ENCODE measurements at regions not wholly inside any gene's neighbourhood (a gene's known extent, or its start where the extent isn't known, plus 50 kb on each side); places are given as distances from the start of the nearest gene placed in this dataset.

DNA sequence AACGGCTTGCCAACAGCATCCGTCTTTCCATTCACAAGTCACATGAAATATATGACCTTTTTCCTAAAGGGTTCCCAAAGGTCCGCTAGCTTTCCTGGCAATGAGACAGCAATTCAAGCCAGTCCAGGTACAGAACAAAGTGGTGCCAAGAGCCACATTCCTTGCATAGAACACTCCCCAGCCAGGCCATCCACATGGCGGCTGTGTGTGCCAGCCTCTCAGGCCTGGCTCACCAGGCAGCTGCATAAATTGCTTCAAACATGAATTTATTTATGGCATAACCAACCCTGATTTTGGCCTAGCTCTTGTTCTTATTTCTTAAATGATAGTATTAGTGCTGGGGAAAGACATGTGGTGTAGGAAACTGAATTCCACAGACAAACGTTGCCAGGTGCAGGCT lies 63.7 kb upstream of the CREB5 start:
- Histone ChIP-seq H3K4me1 (no peaks in the 10 kb centered on the region), H3K4me2 (no peak overlapping the region), H3K9me3 (replicated peaks in 1 of 11) (peaks cover 0 to 4% (median 0%) of the 10 kb centered on the region in 11 experiments; a peak in 1 of 22 replicates), H3K9ac (no peak overlapping the region), H4K20me1 (no peaks in the 10 kb centered on the region), H3K27ac (no peak overlapping the region), H3K36me3 (no peaks in the 10 kb centered on the region), H3K27me3 (no peaks in the 10 kb centered on the region), H3K4me3 (no peak overlapping the region)
- no peak for TF ChIP-seq Cebpa-rat (IDR thresholded peaks at IDR 0.05)

DNA sequence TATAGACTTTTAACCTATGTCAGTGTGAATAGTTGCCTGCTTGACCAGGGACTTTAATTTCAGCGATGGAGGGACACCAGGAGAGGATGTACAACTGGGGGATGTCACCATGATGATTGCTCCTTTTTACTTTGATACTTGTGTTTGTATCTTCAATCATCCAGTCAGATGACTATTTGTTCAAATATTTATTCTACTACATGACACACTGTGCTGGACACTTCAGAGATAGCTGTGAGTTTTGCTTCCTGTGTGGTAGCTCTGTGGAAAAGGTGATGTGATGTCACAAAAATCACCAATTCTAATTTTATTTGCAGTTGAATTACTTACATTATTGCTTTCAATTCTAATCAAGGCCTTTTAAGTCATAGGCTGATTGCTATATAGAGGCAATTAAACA lies 62.7 kb upstream of the CREB5 start:
- H4K20me1 ChIP-seq = no peaks in the 10 kb centered on the region
- peaks cover 0 to 4% (median 0%) of the 10 kb centered on the region in 11 experiments; a peak in 1 of 22 replicates for H3K9me3 ChIP-seq (replicated peaks in 1 of 11)
- TF ChIP-seq Cebpa-rat (IDR thresholded peaks at IDR 0.05) = no peak
- no peaks in the 10 kb centered on the region for H3K4me1 ChIP-seq
- H3K27ac ChIP-seq = no peak overlapping the region
- no peak overlapping the region for H3K4me3 ChIP-seq
- no peak overlapping the region for H3K4me2 ChIP-seq
- no peaks in the 10 kb centered on the region for H3K27me3 ChIP-seq
- no peak overlapping the region for H3K9ac ChIP-seq
- H3K36me3 ChIP-seq = no peaks in the 10 kb centered on the region

GRCh38 chr7:28350662-28351061 lies 61.7 kb upstream of the CREB5 start:
- TF ChIP-seq Cebpa-rat (IDR thresholded peaks at IDR 0.05) = no peak
- H3K36me3 ChIP-seq = no peaks in the 10 kb centered on the region
- H3K9ac ChIP-seq = no peak overlapping the region
- H3K4me3 ChIP-seq = no peak overlapping the region
- no peaks in the 10 kb centered on the region for H3K4me1 ChIP-seq
- H3K9me3 ChIP-seq (replicated peaks in 1 of 11) = peaks cover 0 to 2% (median 0%) of the 10 kb centered on the region in 11 experiments; a peak in 1 of 22 replicates
- no peak overlapping the region for H3K27ac ChIP-seq
- H4K20me1 ChIP-seq = no peaks in the 10 kb centered on the region
- no peaks in the 10 kb centered on the region for H3K27me3 ChIP-seq
- H3K4me2 ChIP-seq = no peak overlapping the region

- H3K27me3 ChIP-seq = no peaks in the 10 kb centered on the region
Observed at GRCh38 chr7:28351450-28351849, 60.9 kb upstream of the CREB5 start.

GRCh38 chr7:28354601-28355402 lies 57.5 kb upstream of the CREB5 start:
- H3K4me3 ChIP-seq = no peak overlapping the region
- H4K20me1 ChIP-seq = no peaks in the 10 kb centered on the region
- no peaks in the 10 kb centered on the region for H3K9me3 ChIP-seq (replicated peaks in 1 of 11)
- no peak overlapping the region for H3K9ac ChIP-seq
- no peak overlapping the region for H3K4me2 ChIP-seq
- no peaks in the 10 kb centered on the region for H3K4me1 ChIP-seq
- no peak for TF ChIP-seq Cebpa-rat (IDR thresholded peaks at IDR 0.05)
- H3K36me3 ChIP-seq = no peaks in the 10 kb centered on the region
- no peak overlapping the region for H3K27ac ChIP-seq
- H3K27me3 ChIP-seq = no peaks in the 10 kb centered on the region

More at GRCh38 chr7:28351450-28351849, 60.9 kb upstream of the CREB5 start:
- H3K4me2 ChIP-seq = no peak overlapping the region
- no peak overlapping the region for H3K4me3 ChIP-seq
- H3K36me3 ChIP-seq = no peaks in the 10 kb centered on the region
- no peak overlapping the region for H3K27ac ChIP-seq
- H4K20me1 ChIP-seq = no peaks in the 10 kb centered on the region
- H3K9ac ChIP-seq = no peak overlapping the region
- H3K4me1 ChIP-seq = no peaks in the 10 kb centered on the region
- TF ChIP-seq Cebpa-rat (IDR thresholded peaks at IDR 0.05) = no peak
- no peaks in the 10 kb centered on the region for H3K9me3 ChIP-seq (replicated peaks in 1 of 11)

GRCh38 chr7:28355635-28356319 lies 56.5 kb upstream of the CREB5 start:
- TF ChIP-seq Cebpa-rat (IDR thresholded peaks at IDR 0.05) = no peak
- Histone ChIP-seq H3K27me3 (no peaks in the 10 kb centered on the region), H3K27ac (no peak overlapping the region), H3K9me3 (replicated peaks in 1 of 11) (no peaks in the 10 kb centered on the region), H3K4me3 (no peak overlapping the region), H3K36me3 (no peaks in the 10 kb centered on the region), H3K4me1 (no peaks in the 10 kb centered on the region), H3K9ac (no peak overlapping the region), H3K4me2 (no peak overlapping the region), H4K20me1 (no peaks in the 10 kb centered on the region)

- Histone ChIP-seq H3K9me3 (replicated peaks in 1 of 11) (no peaks in the 10 kb centered on the region), H3K4me1 (peaks cover 5 to 8% (median 7%) of the 10 kb centered on the region in 10 experiments; a peak in 19 of 20 replicates), H3K4me3 (no peak overlapping the region), H4K20me1 (no peaks in the 10 kb centered on the region), H3K36me3 (no peaks in the 10 kb centered on the region), H3K9ac (no peak overlapping the region), H3K27me3 (no peaks in the 10 kb centered on the region), H3K27ac (no peak overlapping the region), H3K4me2 (no peak overlapping the region)
- no peak for TF ChIP-seq Cebpa-rat (IDR thresholded peaks at IDR 0.05)
Observed at GRCh38 chr7:28356619-28357018, 55.7 kb upstream of the CREB5 start.

- H3K4me1 ChIP-seq = peaks cover 10 to 19% (median 15%) of the 10 kb centered on the region in 10 experiments; a peak in 19 of 20 replicates
- no peak overlapping the region for H3K4me3 ChIP-seq
- H3K4me2 ChIP-seq = no peak overlapping the region
- no peak overlapping the region for H3K27ac ChIP-seq
- H3K9ac ChIP-seq = no peak overlapping the region
- no peaks in the 10 kb centered on the region for H3K27me3 ChIP-seq
- H3K36me3 ChIP-seq = no peaks in the 10 kb centered on the region
- TF ChIP-seq Cebpa-rat (IDR thresholded peaks at IDR 0.05) = no peak
- H3K9me3 ChIP-seq (replicated peaks in 1 of 11) = no peaks in the 10 kb centered on the region; a peak in 1 of 22 replicates
- no peaks in the 10 kb centered on the region for H4K20me1 ChIP-seq
Observed at GRCh38 chr7:28358423-28358868, 53.9 kb upstream of the CREB5 start.

GRCh38 chr7:28360739-28361138 lies 51.6 kb upstream of the CREB5 start:
- Histone ChIP-seq H3K9me3 (replicated peaks in 1 of 11) (peaks cover 0 to 10% (median 3%) of the 10 kb centered on the region in 11 experiments; a peak in 6 of 22 replicates), H3K4me2 (peak overlapping the region in 3 of 11 experiments; percentile 48 to 64 (median 49); a peak in 3 of 22 replicates)

More at GRCh38 chr7:28360739-28361138, 51.6 kb upstream of the CREB5 start:
- no peak for TF ChIP-seq Cebpa-rat (IDR thresholded peaks at IDR 0.05)
- Histone ChIP-seq H3K27me3 (no peaks in the 10 kb centered on the region), H3K4me1 (peaks cover 10 to 19% (median 15%) of the 10 kb centered on the region in 10 experiments; a peak in 19 of 20 replicates), H4K20me1 (no peaks in the 10 kb centered on the region), H3K9ac (no peak overlapping the region), H3K27ac (no peak overlapping the region), H3K4me3 (no peak overlapping the region), H3K36me3 (no peaks in the 10 kb centered on the region)

All from BLaER1 treated with 17β-estradiol and CSF1 and Interleukin-3, amounts not matched to agents 10 nM and 100 nM (cell line).